HG02938 (cell line): ENCODE measurements at regions not wholly inside any gene's neighbourhood (a gene's known extent, or its start where the extent isn't known, plus 50 kb on each side); places are given as distances from the start of the nearest gene placed in this dataset.
"Not testable (repeated sequence)": the region's sequence is repeated elsewhere in the genome, so short reads cannot be mapped to it uniquely, and the experiment has no call there.

Experiments
- ATAC-seq: cut with Tn5 transposase; IDR thresholded peaks from one replicate; pipeline ENCODE4 v1.9.1; 2021; ENCODE audit warnings: mild to moderate bottlenecking, moderate library complexity; ENCODE audit not compliant: unreplicated experiment

DNA sequence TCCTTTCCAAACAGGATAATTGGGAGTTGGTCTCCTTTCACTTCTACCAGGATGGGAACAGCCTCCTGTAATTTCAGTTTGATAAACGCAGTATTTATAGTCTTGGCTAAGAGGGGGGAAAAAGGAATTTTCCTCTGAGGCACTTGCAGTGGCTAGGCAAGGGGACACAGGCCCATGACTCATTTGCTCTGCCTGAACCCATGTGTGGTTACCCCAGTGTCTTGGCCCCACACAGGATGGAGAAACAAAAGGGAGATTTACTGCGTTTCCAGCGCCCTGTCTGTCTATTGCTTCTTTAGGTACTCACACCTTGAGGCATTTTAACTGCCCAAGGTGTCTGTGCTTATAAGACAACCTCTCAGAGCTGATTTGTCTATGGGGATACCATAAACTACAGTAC is 74.8 kb upstream of the NEDD9 start:
- ATAC-seq = no peak

DNA sequence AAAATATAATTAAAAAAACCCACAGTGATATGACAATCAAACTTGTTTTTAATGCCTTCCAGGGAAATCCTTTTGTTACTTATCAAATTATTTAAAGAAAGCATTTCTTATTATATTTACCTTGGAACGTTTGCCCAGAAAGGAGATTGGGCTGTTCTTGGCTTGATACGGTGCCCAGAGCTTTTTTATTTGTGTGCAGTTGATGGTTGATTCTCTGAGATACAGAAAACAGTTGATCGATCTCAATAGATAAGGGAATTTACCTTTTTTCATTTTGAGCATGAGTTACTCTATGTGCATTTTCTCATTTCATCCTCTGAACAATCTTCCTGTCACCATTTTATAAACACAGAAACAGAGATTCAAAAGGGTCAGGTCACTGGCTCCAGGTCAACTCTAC is 72.5 kb upstream of the NEDD9 start:
- no peak for ATAC-seq

GRCh38 chr6:11299876-11300428 is 67.5 kb upstream of the NEDD9 start:
- ATAC-seq = not testable (repeated sequence)

DNA sequence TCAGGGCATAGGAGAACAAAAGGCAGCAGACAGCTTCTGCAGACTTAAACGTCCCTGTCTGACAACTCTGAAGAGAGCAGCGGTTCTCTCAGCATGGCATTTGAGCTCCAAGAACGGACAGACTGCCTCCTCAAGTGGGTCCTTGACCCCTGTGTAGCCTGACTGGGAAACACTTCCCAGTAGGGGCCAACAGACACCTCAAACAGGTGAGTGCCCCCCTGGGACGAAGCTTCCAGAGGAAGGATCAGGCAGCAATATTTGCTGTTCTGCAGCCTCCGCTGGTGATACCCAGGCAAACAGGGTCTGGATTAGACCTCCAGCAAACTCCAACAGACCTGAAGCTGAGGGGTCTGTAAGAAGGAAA is 66.9 kb upstream of the NEDD9 start:
- ATAC-seq = not testable (repeated sequence)

GRCh38 chr6:11298651-11299420 is 66.4 kb upstream of the NEDD9 start:
- no peak for ATAC-seq

DNA sequence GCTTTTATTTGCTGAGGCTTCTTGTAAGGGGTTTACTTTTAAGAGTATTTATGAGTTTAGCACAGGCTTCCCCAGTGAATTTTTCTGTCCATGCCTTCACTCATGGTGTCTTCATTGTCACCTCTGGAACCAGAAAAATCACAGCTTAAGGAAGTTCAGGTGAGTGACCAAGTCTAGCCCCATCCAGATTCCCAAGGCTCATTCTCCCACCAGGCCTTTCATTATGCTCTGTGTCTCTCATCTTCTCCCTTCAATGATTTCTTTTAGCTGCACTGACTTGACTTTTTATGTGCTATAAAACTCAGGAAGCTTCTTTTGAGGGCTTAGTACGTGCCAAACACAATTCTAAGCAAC is 64.9 kb upstream of the NEDD9 start:
- ATAC-seq = no peak

- no peak for ATAC-seq
Observed at GRCh38 chr6:11296449-11297375, 64.2 kb upstream of the NEDD9 start.

GRCh38 chr6:11295969-11296368 is 63.5 kb upstream of the NEDD9 start:
- ATAC-seq = no peak

DNA sequence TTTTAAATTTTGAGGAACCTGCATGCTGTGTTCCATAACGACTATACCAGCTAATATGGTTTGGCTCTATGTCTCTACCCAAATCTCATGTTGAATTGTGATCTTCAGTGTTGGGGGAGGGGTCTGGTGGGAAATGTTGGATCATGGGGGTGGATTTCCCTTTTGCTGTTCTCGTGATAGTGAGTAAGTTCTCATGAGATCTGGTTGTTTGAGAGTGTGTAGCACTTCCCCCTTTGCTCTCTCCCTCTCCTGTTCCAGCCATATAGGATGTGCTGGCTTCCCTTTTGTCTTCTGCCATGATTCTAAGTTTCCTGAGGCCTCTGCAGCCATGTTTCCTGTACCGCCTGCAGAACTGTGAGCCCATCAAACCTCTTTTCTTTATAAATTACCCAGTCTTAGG is 61.8 kb upstream of the NEDD9 start:
- ATAC-seq = no peak

- ATAC-seq = no peak
Observed at GRCh38 chr6:11292594-11293236, 60.2 kb upstream of the NEDD9 start.

GRCh38 chr6:11292091-11292490 is 59.6 kb upstream of the NEDD9 start:
- ATAC-seq = no peak

DNA sequence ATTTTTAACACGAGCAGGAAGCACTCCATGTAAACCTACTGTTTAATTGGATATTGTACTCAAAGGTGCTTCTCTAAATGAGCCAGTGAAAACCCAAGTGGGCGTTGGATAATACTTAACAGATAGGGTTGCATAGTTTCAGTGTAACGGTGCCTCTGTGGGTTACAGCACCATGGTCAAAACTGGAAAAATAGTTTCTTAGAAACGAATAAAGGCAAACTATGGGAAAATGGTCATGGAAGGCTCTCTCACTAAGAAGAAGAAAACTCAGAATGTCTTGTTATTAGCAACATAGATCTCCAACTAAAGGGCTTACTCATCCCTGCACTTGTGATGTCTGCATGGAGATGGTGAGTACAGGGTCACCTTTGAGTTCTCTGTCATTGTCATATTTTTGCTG is 59.1 kb upstream of the NEDD9 start:
- no peak for ATAC-seq

- no peak for ATAC-seq
Observed at GRCh38 chr6:11290027-11290426, 57.6 kb upstream of the NEDD9 start.

DNA sequence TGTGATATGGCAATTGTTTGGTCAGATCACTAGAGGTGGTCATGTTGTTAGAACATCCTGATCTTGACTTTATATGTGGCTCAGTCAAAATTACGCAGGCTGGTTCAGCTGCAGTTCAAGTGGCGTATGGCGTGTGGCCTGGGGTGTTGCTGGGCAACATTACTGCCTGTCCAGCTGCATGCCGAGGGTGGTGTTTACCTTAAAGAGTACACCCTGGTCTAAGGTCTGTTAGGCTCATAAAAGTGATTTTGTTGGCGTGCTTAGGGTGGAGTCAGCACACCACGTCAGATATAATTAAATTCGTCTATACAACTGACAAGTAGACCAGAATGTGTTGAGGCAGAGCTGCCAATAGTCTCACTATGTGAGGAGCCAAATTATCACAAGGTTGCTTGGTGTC is 55.6 kb upstream of the NEDD9 start:
- ATAC-seq = no peak

DNA sequence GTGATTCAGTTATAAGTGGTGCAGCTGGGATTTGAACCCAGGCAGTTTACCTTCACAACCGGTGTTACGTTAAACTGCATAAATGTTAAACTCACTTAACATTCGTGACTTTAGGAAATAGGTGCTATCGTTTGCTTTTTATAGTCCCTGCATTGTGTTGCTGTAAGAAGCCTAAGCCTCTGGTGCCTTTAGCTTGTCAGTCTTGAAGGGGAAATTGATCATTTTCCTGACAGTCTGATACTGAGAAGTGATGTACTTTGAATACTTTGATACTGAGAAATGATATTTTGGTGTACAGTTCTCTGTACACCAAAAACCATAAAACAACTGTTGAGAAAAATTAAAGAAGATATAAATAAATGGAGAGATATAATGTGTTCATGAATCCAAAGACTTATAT is 52.5 kb upstream of the NEDD9 start:
- no peak for ATAC-seq

GRCh38 chr6:11283629-11284028 is 51.2 kb upstream of the NEDD9 start:
- ATAC-seq = no peak

GRCh38 chr6:11282875-11283274 is 50.4 kb upstream of the NEDD9 start:
- ATAC-seq = no peak
